IMR-90 (cell line): ENCODE measurements at regions not wholly inside any gene's neighbourhood (a gene's known extent, or its start where the extent isn't known, plus 50 kb on each side); places are given as distances from the start of the nearest gene placed in this dataset.

Experiments
- ATAC-seq: fragments of 200-7000 bp; cut with Tn5 transposase; 2 replicates; pipeline ENCODE4 v1.9.1; 2020; ENCODE audit warnings: low read depth, mild to moderate bottlenecking, moderate library complexity
- BruUV-seq: library from RNA; stranded (reverse); fragments of 400-500 nt; replicated peaks from 2 replicates; lab custom pipeline; 2021; lab: Mats Ljungman, UMichigan
- CTCF ChIA-PET: fragments of 300-600 bp; formaldehyde crosslinking; extraction: SDS; loops from one replicate; lab custom pipeline; 2021; ENCODE audit warnings: antibody characterized with exemption; lab: Yijun Ruan, JAX
- POLR2A ChIA-PET: fragments of 300-600 bp; sonication (Branson Sonifier 250); formaldehyde crosslinking; loops from one replicate; lab custom pipeline; 2022; ENCODE audit warnings: antibody characterized with exemption; ENCODE audit not compliant: unreplicated experiment; lab: Charles Lee
- DNase-seq: peaks from one replicate; pipeline ENCODE4 v3.0.0; 2013
- H2AFZ ChIP-seq: replicated peaks from 2 replicates; pipeline ENCODE3; 2013; ENCODE audit warnings: low read length, mild to moderate bottlenecking; ENCODE audit not compliant: poor library complexity
- H2AK5ac ChIP-seq: 2 replicates; pipeline ENCODE4 v1.6.1; 2013; ENCODE audit warnings: low read depth, low read length, inconsistent platforms
- H2AK9ac ChIP-seq: replicated peaks from 2 replicates; pipeline ENCODE3; 2013; ENCODE audit warnings: mild to moderate bottlenecking, low read depth, low read length, moderate library complexity; ENCODE audit not compliant: poor library complexity
- H2BK120ac ChIP-seq: 2 replicates; pipeline ENCODE4 v1.6.1; 2013; ENCODE audit warnings: low read depth, low read length, inconsistent platforms
- H2BK15ac ChIP-seq: 3 replicates; pipeline ENCODE4 v1.6.1; 2013; ENCODE audit warnings: low read depth, low read length, inconsistent platforms
- H2BK20ac ChIP-seq: 2 replicates; pipeline ENCODE4 v1.6.1; 2013; ENCODE audit warnings: low read depth, mild to moderate bottlenecking, inconsistent platforms, low read length, moderate library complexity
- H2BK5ac ChIP-seq: 2 replicates; pipeline ENCODE4 v1.6.1; 2013; ENCODE audit warnings: mild to moderate bottlenecking, low read depth, low read length, inconsistent platforms; ENCODE audit not compliant: poor library complexity, severe bottlenecking
- H3K14ac ChIP-seq: replicated peaks from 2 replicates; pipeline ENCODE4 v1.6.1; 2013; ENCODE audit warnings: low read depth, low read length, inconsistent platforms
- H3K18ac ChIP-seq: 2 replicates; pipeline ENCODE4 v1.6.1; 2013; ENCODE audit warnings: low read depth, low read length, control low read depth
- H3K23ac ChIP-seq: 2 replicates; pipeline ENCODE4 v1.6.1; 2013; ENCODE audit warnings: low read depth, low read length, inconsistent platforms
- H3K27ac ChIP-seq: 2 replicates; pipeline ENCODE4 v1.5.1; 2013; ENCODE audit warnings: mild to moderate bottlenecking, control low read depth, low read length; ENCODE audit not compliant: insufficient read depth
- H3K27me3 ChIP-seq: 2 replicates; pipeline ENCODE4 v1.6.1; 2013; ENCODE audit warnings: low read length; ENCODE audit not compliant: control insufficient read depth, insufficient read depth
- H3K36me3 ChIP-seq: 2 replicates; pipeline ENCODE4 v1.6.1; 2013; ENCODE audit warnings: low read length, mixed read lengths; ENCODE audit not compliant: control insufficient read depth, insufficient read depth
- H3K4ac ChIP-seq: 2 replicates; pipeline ENCODE4 v1.6.1; 2013; ENCODE audit warnings: low read depth, low read length, inconsistent platforms
- H3K4me1 ChIP-seq: 2 replicates; pipeline ENCODE4 v1.6.1; 2013; ENCODE audit warnings: low read length, mixed read lengths; ENCODE audit not compliant: control insufficient read depth, insufficient read depth
- H3K4me2 ChIP-seq: 2 replicates; pipeline ENCODE4 v1.6.1; 2013; ENCODE audit warnings: low read depth, mild to moderate bottlenecking, control low read depth, low read length, moderate library complexity
- H3K4me3 ChIP-seq: 2 replicates; pipeline ENCODE4 v1.5.1; 2013; ENCODE audit warnings: low read depth, mild to moderate bottlenecking, control low read depth, low read length, moderate library complexity; ENCODE audit not compliant: insufficient read depth
- H3K56ac ChIP-seq: 2 replicates; pipeline ENCODE4 v1.6.1; 2013; ENCODE audit warnings: low read length, inconsistent platforms; ENCODE audit not compliant: insufficient read depth; ENCODE audit errors: extremely low read depth
- H3K79me1 ChIP-seq, 2 experiments: 2 replicates each; pipeline ENCODE4 v1.6.1; 2013; ENCODE audit warnings: low read length in 2 of 2, inconsistent platforms in 1 of 2, low read depth in 1 of 2
- H3K9ac ChIP-seq: 2 replicates; pipeline ENCODE4 v1.6.1; 2013; ENCODE audit warnings: low read depth, low read length, control low read depth
- H3K9me1 ChIP-seq: 2 replicates; pipeline ENCODE4 v1.6.1; 2013; ENCODE audit warnings: low read length, inconsistent platforms; ENCODE audit not compliant: insufficient read depth
- H3K9me3 ChIP-seq: 2 replicates; pipeline ENCODE4 v1.6.1; 2013; ENCODE audit warnings: low read length; ENCODE audit not compliant: control insufficient read depth, insufficient read depth
- H4K20me1 ChIP-seq: 2 replicates; pipeline ENCODE4 v1.6.1; 2013; ENCODE audit warnings: low read length, inconsistent platforms; ENCODE audit not compliant: insufficient read depth
- H4K5ac ChIP-seq: 2 replicates; pipeline ENCODE4 v1.6.1; 2013; ENCODE audit warnings: mild to moderate bottlenecking, low read depth, low read length, control low read depth
- H4K8ac ChIP-seq, 2 experiments: 2 replicates each; pipeline ENCODE4 v1.6.1; 2013; ENCODE audit warnings: low read depth in 2 of 2, low read length in 2 of 2, control low read depth in 1 of 2, inconsistent platforms in 1 of 2
- H4K91ac ChIP-seq: 2 replicates; pipeline ENCODE4 v1.6.1; 2013; ENCODE audit warnings: low read depth, low read length, inconsistent platforms; ENCODE audit not compliant: insufficient read depth
- CEBPB ChIP-seq: IDR thresholded peaks from 2 replicates; pipeline ENCODE4 v1.6.1; 2012; ENCODE audit warnings: low read depth, low read length, improper control_type of control experiment
- CHD1 ChIP-seq: IDR thresholded peaks from 2 replicates; pipeline ENCODE4 v1.6.1; 2012; ENCODE audit warnings: low read depth, low read length, improper control_type of control experiment
- ELK1 ChIP-seq: fragments of 150-350 bp; IDR thresholded peaks from 2 replicates; pipeline ENCODE4 v1.6.1; 2016; ENCODE audit warnings: low read depth, mild to moderate bottlenecking, low read length, moderate library complexity, borderline replicate concordance
- FOS ChIP-seq: fragments of 150-350 bp; IDR thresholded peaks from 2 replicates; pipeline ENCODE4 v1.6.1; 2016; ENCODE audit warnings: low read depth, low read length
- MAFK ChIP-seq: IDR thresholded peaks from 2 replicates; pipeline ENCODE4 v1.6.1; 2012; ENCODE audit warnings: low read depth, low read length, improper control_type of control experiment
- MAZ ChIP-seq: IDR thresholded peaks from 2 replicates; pipeline ENCODE4 v1.6.1; 2012; ENCODE audit warnings: low read depth, mild to moderate bottlenecking, low read length, improper control_type of control experiment, moderate library complexity, borderline replicate concordance
- MXI1 ChIP-seq: IDR thresholded peaks from 2 replicates; pipeline ENCODE4 v1.6.1; 2012; ENCODE audit warnings: low read depth, mild to moderate bottlenecking, low read length, moderate library complexity, borderline replicate concordance
- NFE2L2 ChIP-seq: fragments of 150-350 bp; IDR thresholded peaks from 2 replicates; pipeline ENCODE4 v1.6.1; 2016; ENCODE audit warnings: low read depth, mild to moderate bottlenecking, low read length
- POLR2A ChIP-seq: IDR thresholded peaks from 2 replicates; pipeline ENCODE4 v1.6.1; 2012; ENCODE audit warnings: mild to moderate bottlenecking, low read depth, low read length
- RAD21 ChIP-seq: IDR thresholded peaks from 2 replicates; pipeline ENCODE4 v1.6.1; 2012; ENCODE audit warnings: low read length, improper control_type of control experiment
- RCOR1 ChIP-seq: IDR thresholded peaks from 2 replicates; pipeline ENCODE4 v1.6.1; 2012; ENCODE audit warnings: mild to moderate bottlenecking, low read length, improper control_type of control experiment; ENCODE audit not compliant: insufficient replicate concordance
- RFX5 ChIP-seq: IDR thresholded peaks from 2 replicates; pipeline ENCODE4 v1.8.0; 2012; ENCODE audit warnings: low read depth, mild to moderate bottlenecking, low read length, moderate library complexity
- WGBS, 2 experiments: methylation state at CpG; one replicate each; pipeline versions ENCODE4 v1.1.5 to v1.1.7; 2013; ENCODE audit warnings: missing lambda C conversion rate in 2 of 2; ENCODE audit not compliant: insufficient read length in 1 of 2; ENCODE audit errors: extremely low coverage in 2 of 2; 5-methylcytosine and 5-hydroxymethylcytosine counted together
- dilution Hi-C: fragments of 300-500 bp; cut with HindIII; formaldehyde crosslinking; loops from one replicate; pipeline ENCODE4 v1.14.3; 2018; ENCODE audit warnings: low sequenced_read_pairs; ENCODE audit not compliant: unreplicated experiment
- in situ Hi-C: fragments of 300-500 bp; cut with MboI; formaldehyde crosslinking; loops from 3 replicates; pipeline ENCODE4 v1.14.3; 2019; ENCODE audit warnings: low sequenced_read_pairs, inconsistent platforms, mixed read lengths
- intact Hi-C: fragments of 100-400 bp; cut with micrococcal nuclease; formaldehyde crosslinking; loops from 2 replicates; pipeline ENCODE4 v1.10.0; 2022
- TF ChIP-seq, protein P1 (sequence below): fragments of 150-350 bp; IDR thresholded peaks from 2 replicates; pipeline ENCODE4 v1.6.1; 2017; ENCODE audit warnings: mild to moderate bottlenecking, antibody characterized with exemption, low read length, low read depth

DNA sequence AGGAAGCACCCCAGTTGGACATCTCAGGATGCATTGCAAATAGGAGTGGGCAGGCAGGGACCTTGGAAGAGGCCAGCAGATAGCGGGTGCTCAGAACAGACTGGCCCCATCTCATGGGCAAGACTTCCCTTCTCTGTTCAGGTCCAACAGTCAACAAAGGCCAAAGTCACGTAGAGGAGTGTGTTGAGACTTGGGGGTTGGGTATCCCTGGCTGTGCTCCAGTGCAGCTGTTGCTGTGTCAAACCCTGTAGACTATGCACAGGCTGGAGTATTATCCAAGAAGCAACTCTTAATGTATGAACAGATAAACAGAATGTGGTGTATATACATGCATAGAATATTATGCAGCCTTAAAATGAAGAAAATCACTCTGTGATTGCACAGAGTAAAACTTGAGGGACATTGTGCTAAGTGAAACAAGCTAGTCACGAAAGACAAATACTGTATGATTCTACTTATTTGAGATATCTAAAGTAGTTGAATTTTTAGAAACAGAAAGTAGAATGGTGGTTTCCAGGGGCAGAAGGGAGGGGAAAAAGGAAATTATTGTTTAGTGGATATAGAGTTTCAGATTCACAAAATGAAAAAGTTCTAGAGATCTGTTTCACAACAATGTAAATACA lies 192.1 kb upstream of the LCORL start:
- no peaks in the 10 kb centered on the region for H3K79me1 ChIP-seq
- H2BK20ac ChIP-seq: no peak overlapping the region
- no peak overlapping the region for H4K91ac ChIP-seq
- no peak overlapping the region for H3K4me3 ChIP-seq
- no peak overlapping the region for H2AFZ ChIP-seq
- H3K4me1 ChIP-seq: no peaks in the 10 kb centered on the region
- no peak overlapping the region for H3K23ac ChIP-seq
- H3K9me3 ChIP-seq: peaks cover 11% of the 10 kb centered on the region
- H3K27me3 ChIP-seq: no peaks in the 10 kb centered on the region
- DNase-seq (no peak), ATAC-seq (no peak)
- intact Hi-C loops (no loop called here), in situ Hi-C loops (no loop called here), dilution Hi-C loops (no loop called here)
- no peaks in the 10 kb centered on the region for H3K36me3 ChIP-seq
- no peak overlapping the region for H2BK120ac ChIP-seq
- no peak overlapping the region for H2BK5ac ChIP-seq
- no peaks in the 10 kb centered on the region for H4K20me1 ChIP-seq
- no peak overlapping the region for H2AK9ac ChIP-seq
- H2AK5ac ChIP-seq: no peak overlapping the region
- H3K27ac ChIP-seq: no peak overlapping the region
- no peak overlapping the region for H3K4ac ChIP-seq
- ChIA-PET CTCF (no interaction called here), POLR2A (no interaction called here)
- H3K56ac ChIP-seq: no peak overlapping the region
- no peak overlapping the region for H3K9ac ChIP-seq
- no peak for TF ChIP-seq MAZ
- no peak for TF ChIP-seq RFX5
- TF ChIP-seq, protein P1, sequence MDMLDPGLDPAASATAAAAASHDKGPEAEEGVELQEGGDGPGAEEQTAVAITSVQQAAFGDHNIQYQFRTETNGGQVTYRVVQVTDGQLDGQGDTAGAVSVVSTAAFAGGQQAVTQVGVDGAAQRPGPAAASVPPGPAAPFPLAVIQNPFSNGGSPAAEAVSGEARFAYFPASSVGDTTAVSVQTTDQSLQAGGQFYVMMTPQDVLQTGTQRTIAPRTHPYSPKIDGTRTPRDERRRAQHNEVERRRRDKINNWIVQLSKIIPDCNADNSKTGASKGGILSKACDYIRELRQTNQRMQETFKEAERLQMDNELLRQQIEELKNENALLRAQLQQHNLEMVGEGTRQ: no peak
- no peak for TF ChIP-seq MXI1
- TF ChIP-seq RCOR1: no peak
- TF ChIP-seq CEBPB: no peak
- TF ChIP-seq POLR2A: no peak
- TF ChIP-seq RAD21: no peak
- no peak for TF ChIP-seq ELK1
- TF ChIP-seq NFE2L2: no peak
- TF ChIP-seq FOS: no peak
- TF ChIP-seq MAFK: no peak
- TF ChIP-seq CHD1: no peak
- H3K4me2 ChIP-seq: no peak overlapping the region
- H2BK15ac ChIP-seq: no peak overlapping the region
- H4K8ac ChIP-seq: no peak overlapping the region
- H3K9me1 ChIP-seq: no peaks in the 10 kb centered on the region
- H4K5ac ChIP-seq: no peak overlapping the region
- H3K14ac ChIP-seq: no peak overlapping the region
- H3K18ac ChIP-seq: no peak overlapping the region
- WGBS, 2 experiments: no CpG with 5 or more reads among the region's 3 CpGs
- BruUV-seq: no TSS peak
